GM12878 (cell line): ENCODE measurements at regions not wholly inside any gene's neighbourhood (a gene's known extent, or its start where the extent isn't known, plus 50 kb on each side); places are given as distances from the start of the nearest gene placed in this dataset.

Source experiments
- ATAC-seq: fragments of 200-7000 bp; cut with Tn5 transposase; 3 replicates; pipeline ENCODE4 v1.9.1; 2020; ENCODE audit warnings: mild to moderate bottlenecking, moderate library complexity
- BruUV-seq: library from RNA; stranded (reverse); fragments of 400-500 nt; replicated peaks from 2 replicates; lab custom pipeline; 2021; lab: Mats Ljungman, UMichigan
- CTCF ChIA-PET: fragments of 300-600 bp; sonication (Branson Sonifier 250); formaldehyde crosslinking; extraction: SDS; loops from one replicate; lab custom pipeline; 2021; ENCODE audit warnings: inconsistent platforms; lab: Yijun Ruan, JAX
- POLR2A ChIA-PET: fragments of 350-600 bp; formaldehyde crosslinking; extraction: SDS; loops from one replicate; lab custom pipeline; 2021; ENCODE audit warnings: inconsistent platforms; lab: Charles Lee
- RAD21 ChIA-PET: fragments of 300-600 bp; sonication (Branson Sonifier 250); formaldehyde crosslinking; loops from one replicate; lab custom pipeline; 2023; ENCODE audit warnings: antibody characterized with exemption; ENCODE audit not compliant: unreplicated experiment; lab: Charles Lee
- SMC1A ChIA-PET: fragments of 300-600 bp; sonication (Branson Sonifier 250); formaldehyde crosslinking; loops from one replicate; lab custom pipeline; 2023; ENCODE audit not compliant: unreplicated experiment, uncharacterized antibody; lab: Charles Lee
- DNase-seq: peaks from one replicate; pipeline ENCODE4 v3.0.0-alpha.2; 2011; ENCODE audit warnings: low read depth, low spot score
- FAIRE-seq: peaks from 3 replicates; lab custom pipeline; 2011; peaks lifted over from hg19 to GRCh38; lab: Jason Lieb, UNC
- H2AFZ ChIP-seq: 2 replicates; pipeline ENCODE4 v1.6.0; 2011; ENCODE audit warnings: low read depth, low read length, control low read depth; ENCODE audit not compliant: control insufficient read depth
- H3K27ac ChIP-seq: 2 replicates; pipeline ENCODE4 v1.5.1; 2011; ENCODE audit warnings: control low read depth; ENCODE audit not compliant: control insufficient read depth, insufficient read depth
- H3K27me3 ChIP-seq, 2 experiments: replicated peaks in 1 of 2; 2 replicates each; pipeline versions ENCODE4 v1.6.0 to v1.6.1; 2011; ENCODE audit warnings: low read length in 1 of 2; ENCODE audit not compliant: control insufficient read depth in 2 of 2, insufficient read depth in 2 of 2
- H3K36me3 ChIP-seq, 2 experiments: 2 replicates each; pipeline ENCODE4 v1.5.1; 2011; ENCODE audit warnings: low read length in 1 of 2; ENCODE audit not compliant: control insufficient read depth in 2 of 2, insufficient read depth in 2 of 2
- H3K4me1 ChIP-seq: 2 replicates; pipeline ENCODE4 v1.6.1; 2011; ENCODE audit warnings: mild to moderate bottlenecking, low read length, moderate library complexity, mixed read lengths; ENCODE audit not compliant: control insufficient read depth, insufficient read depth
- H3K4me2 ChIP-seq: 2 replicates; pipeline ENCODE4 v1.6.0; 2011; ENCODE audit warnings: control low read depth; ENCODE audit not compliant: control insufficient read depth, insufficient read depth
- H3K4me3 ChIP-seq: fragments of 200-600 bp; sonication (generic); 2 replicates; pipeline ENCODE4 v1.5.1; 2016
- H3K79me2 ChIP-seq: 2 replicates; pipeline ENCODE4 v1.6.0; 2011; ENCODE audit warnings: low read length; ENCODE audit not compliant: control insufficient read depth, insufficient read depth
- H3K9ac ChIP-seq: 2 replicates; pipeline ENCODE4 v1.8.0; 2011; ENCODE audit warnings: low read length, control low read depth, mixed read lengths; ENCODE audit not compliant: control insufficient read depth, insufficient read depth
- H3K9me3 ChIP-seq: replicated peaks from 3 replicates; pipeline ENCODE4 v1.5.1; 2011; ENCODE audit warnings: mild to moderate bottlenecking, low read length; ENCODE audit not compliant: control insufficient read depth, insufficient read depth
- H4K20me1 ChIP-seq: 2 replicates; pipeline ENCODE4 v1.6.0; 2011; ENCODE audit not compliant: control insufficient read depth, insufficient read depth
- BCL11A ChIP-seq: IDR thresholded peaks from 2 replicates; pipeline ENCODE4 v1.6.1; 2011; ENCODE audit warnings: low read depth, low read length
- BMI1 ChIP-seq: fragments of 450-650 bp; IDR thresholded peaks from 2 replicates; pipeline ENCODE4 v1.6.1; 2016; ENCODE audit warnings: mild to moderate bottlenecking, moderate library complexity, borderline replicate concordance
- CHD1 ChIP-seq: IDR thresholded peaks from 2 replicates; pipeline ENCODE4 v1.6.1; 2012; ENCODE audit warnings: low read depth, low read length, improper control_type of control experiment
- KAT2A ChIP-seq: conservative IDR thresholded peaks from 2 replicates; pipeline ENCODE4 v1.6.1; 2011; ENCODE audit warnings: low read depth, low read length; ENCODE audit not compliant: control insufficient read depth
- MTA2 ChIP-seq: fragments of 450-650 bp; IDR thresholded peaks from 2 replicates; pipeline ENCODE4 v1.6.1; 2016; ENCODE audit warnings: low read depth, mild to moderate bottlenecking, moderate library complexity
- MYB ChIP-seq: fragments of 150-350 bp; IDR thresholded peaks from 2 replicates; pipeline ENCODE4 v1.6.1; 2014; ENCODE audit warnings: mild to moderate bottlenecking, low read depth, low read length, borderline replicate concordance
- POLR2A ChIP-seq: IDR thresholded peaks from 2 replicates; pipeline ENCODE4 v1.6.1; 2011; ENCODE audit warnings: low read depth, mild to moderate bottlenecking, low read length
- RCOR1 ChIP-seq: conservative IDR thresholded peaks from 2 replicates; pipeline ENCODE4 v1.6.1; 2012; ENCODE audit warnings: low read depth, low read length, improper control_type of control experiment
- SIN3A ChIP-seq: IDR thresholded peaks from 2 replicates; pipeline ENCODE4 v1.6.1; 2012; ENCODE audit warnings: low read depth, low read length, improper control_type of control experiment
- SMAD5 ChIP-seq: IDR thresholded peaks from 2 replicates; pipeline ENCODE4 v1.6.1; 2016; ENCODE audit warnings: antibody characterized with exemption, low read depth
- SMARCA5 ChIP-seq: fragments of 450-650 bp; IDR thresholded peaks from 2 replicates; pipeline ENCODE4 v1.6.1; 2017; ENCODE audit warnings: mild to moderate bottlenecking
- USF1 ChIP-seq: IDR thresholded peaks from 2 replicates; pipeline ENCODE4 v1.6.1; 2011; ENCODE audit warnings: borderline replicate concordance, low read depth, mild to moderate bottlenecking, moderate library complexity, mixed read lengths, low read length; ENCODE audit not compliant: insufficient read depth; ENCODE audit errors: extremely low read length
- YBX1 ChIP-seq: fragments of 450-650 bp; IDR thresholded peaks from 2 replicates; pipeline ENCODE4 v1.6.1; 2016; ENCODE audit warnings: antibody characterized with exemption
- ZNF217 ChIP-seq: fragments of 450-650 bp; IDR thresholded peaks from 2 replicates; pipeline ENCODE4 v1.6.1; 2017; ENCODE audit warnings: antibody characterized with exemption, mild to moderate bottlenecking
- ZNF274 ChIP-seq: IDR thresholded peaks from one replicate; pipeline ENCODE4 v1.8.0; 2011; ENCODE audit not compliant: insufficient read length, insufficient read depth
- ZNF622 ChIP-seq: fragments of 450-650 bp; IDR thresholded peaks from 2 replicates; pipeline ENCODE4 v1.6.1; 2017; ENCODE audit warnings: mild to moderate bottlenecking, inconsistent platforms
- whole genome bisulfite sequencing: methylation state at CpG from one replicate; pipeline ENCODE4 v1.1.6; 2016; ENCODE audit warnings: low lambda C conversion rate; ENCODE audit not compliant: insufficient replicate concordance, insufficient coverage; ENCODE audit errors: missing lambda C conversion rate; 5-methylcytosine and 5-hydroxymethylcytosine counted together
- in situ Hi-C: fragments of 300-500 bp; cut with MboI; formaldehyde crosslinking; loops from 9 replicates; pipeline ENCODE4 v1.14.3; 2018; ENCODE audit warnings: mixed read lengths
- intact Hi-C: fragments of 100-400 bp; cut with micrococcal nuclease; formaldehyde crosslinking; loops from one replicate; pipeline ENCODE4 v1.14.2; 2022; ENCODE audit not compliant: unreplicated experiment
- TF ChIP-seq, protein P1 (sequence below): fragments of 450-650 bp; formaldehyde crosslinking; IDR thresholded peaks from 2 replicates; pipeline ENCODE4 v1.4.0; 2020; ENCODE audit warnings: mild to moderate bottlenecking, moderate library complexity

DNA sequence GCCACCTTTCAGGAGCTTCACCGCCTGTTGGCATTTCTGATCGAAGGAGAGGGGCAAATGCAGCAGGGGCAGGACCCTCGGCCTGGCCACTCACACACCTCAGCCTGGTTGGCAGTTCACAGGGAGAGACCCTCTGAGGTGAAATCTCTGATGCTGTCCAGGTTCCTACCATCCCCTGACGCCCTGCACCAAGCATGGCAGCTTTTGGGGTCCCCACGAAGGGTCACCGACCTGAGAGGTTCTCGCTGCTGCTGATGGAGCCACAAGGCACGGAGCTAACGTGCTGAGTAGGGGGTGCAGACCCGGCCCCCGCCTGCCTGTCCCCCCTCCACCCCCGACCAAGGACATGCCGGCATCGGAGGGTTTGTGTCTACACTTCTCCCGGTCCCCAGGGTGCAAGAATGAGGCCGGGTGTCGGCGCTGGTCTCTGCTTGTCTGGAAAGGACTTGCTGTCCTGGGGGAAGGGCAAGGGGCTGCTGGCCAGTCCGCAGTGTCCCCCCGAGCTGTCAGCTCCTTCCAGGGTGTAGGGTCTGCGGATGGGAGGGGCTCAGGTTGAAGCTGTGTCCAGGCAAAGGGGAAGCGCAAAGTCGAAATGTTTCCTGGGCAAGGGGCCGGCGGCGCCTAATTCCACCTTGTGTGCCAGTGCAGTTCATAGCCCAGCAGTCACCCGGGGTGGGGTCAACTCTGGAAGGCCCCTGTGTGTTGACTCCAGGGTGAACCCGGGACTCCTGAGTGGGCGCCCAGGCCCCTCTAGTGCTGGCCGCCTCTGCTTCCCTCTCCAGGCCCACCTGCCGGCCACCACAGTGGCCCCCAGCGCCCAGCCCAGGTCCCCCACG is 132.6 kb downstream of the DNAJB6 start:
- ATAC-seq (no peak), DNase-seq (no peak), FAIRE-seq (no peak)
- intact Hi-C loops = no loop called here
- TF ChIP-seq ZNF217 = no peak
- no peak for TF ChIP-seq ZNF274
- TF ChIP-seq YBX1 = no peak
- no peak for TF ChIP-seq BMI1
- TF ChIP-seq MTA2 = no peak
- TF ChIP-seq, protein P1, sequence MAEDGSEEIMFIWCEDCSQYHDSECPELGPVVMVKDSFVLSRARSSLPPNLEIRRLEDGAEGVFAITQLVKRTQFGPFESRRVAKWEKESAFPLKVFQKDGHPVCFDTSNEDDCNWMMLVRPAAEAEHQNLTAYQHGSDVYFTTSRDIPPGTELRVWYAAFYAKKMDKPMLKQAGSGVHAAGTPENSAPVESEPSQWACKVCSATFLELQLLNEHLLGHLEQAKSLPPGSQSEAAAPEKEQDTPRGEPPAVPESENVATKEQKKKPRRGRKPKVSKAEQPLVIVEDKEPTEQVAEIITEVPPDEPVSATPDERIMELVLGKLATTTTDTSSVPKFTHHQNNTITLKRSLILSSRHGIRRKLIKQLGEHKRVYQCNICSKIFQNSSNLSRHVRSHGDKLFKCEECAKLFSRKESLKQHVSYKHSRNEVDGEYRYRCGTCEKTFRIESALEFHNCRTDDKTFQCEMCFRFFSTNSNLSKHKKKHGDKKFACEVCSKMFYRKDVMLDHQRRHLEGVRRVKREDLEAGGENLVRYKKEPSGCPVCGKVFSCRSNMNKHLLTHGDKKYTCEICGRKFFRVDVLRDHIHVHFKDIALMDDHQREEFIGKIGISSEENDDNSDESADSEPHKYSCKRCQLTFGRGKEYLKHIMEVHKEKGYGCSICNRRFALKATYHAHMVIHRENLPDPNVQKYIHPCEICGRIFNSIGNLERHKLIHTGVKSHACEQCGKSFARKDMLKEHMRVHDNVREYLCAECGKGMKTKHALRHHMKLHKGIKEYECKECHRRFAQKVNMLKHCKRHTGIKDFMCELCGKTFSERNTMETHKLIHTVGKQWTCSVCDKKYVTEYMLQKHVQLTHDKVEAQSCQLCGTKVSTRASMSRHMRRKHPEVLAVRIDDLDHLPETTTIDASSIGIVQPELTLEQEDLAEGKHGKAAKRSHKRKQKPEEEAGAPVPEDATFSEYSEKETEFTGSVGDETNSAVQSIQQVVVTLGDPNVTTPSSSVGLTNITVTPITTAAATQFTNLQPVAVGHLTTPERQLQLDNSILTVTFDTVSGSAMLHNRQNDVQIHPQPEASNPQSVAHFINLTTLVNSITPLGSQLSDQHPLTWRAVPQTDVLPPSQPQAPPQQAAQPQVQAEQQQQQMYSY = no peak
- TF ChIP-seq ZNF622 = no peak
- no peak for TF ChIP-seq USF1
- TF ChIP-seq MYB = no peak
- TF ChIP-seq KAT2A = no peak
- TF ChIP-seq SMARCA5 = no peak
- no peak for TF ChIP-seq BCL11A
- no peak for TF ChIP-seq RCOR1
- no peak for TF ChIP-seq POLR2A
- TF ChIP-seq CHD1 = no peak
- no peak for TF ChIP-seq SMAD5
- no peak for TF ChIP-seq SIN3A
- Histone ChIP-seq H3K4me2 (no peak overlapping the region), H2AFZ (no peak overlapping the region), H3K36me3 (no peaks in the 10 kb centered on the region), H3K27ac (no peak overlapping the region), H3K4me1 (no peaks in the 10 kb centered on the region), H3K9ac (no peak overlapping the region), H3K9me3 (peaks cover 3% of the 10 kb centered on the region; the same call in 2 of the 3 replicates), H4K20me1 (no peaks in the 10 kb centered on the region), H3K27me3 (no peaks in the 10 kb centered on the region), H3K4me3 (no peak overlapping the region), H3K79me2 (no peaks in the 10 kb centered on the region)
- ChIA-PET SMC1A (no interaction called here), CTCF (no interaction called here), POLR2A (no interaction called here), RAD21 (no interaction called here)
- 56% methylated on average over 28 of the region's 33 CpGs for WGBS
- no TSS peak for BruUV-seq
- in situ Hi-C loops = no loop called here
